NCI-H2227 treated with DMSO at 0.1 percent for 48 hours (cell line): ENCODE measurements at regions not wholly inside any gene's neighbourhood (a gene's known extent, or its start where the extent isn't known, plus 50 kb on each side); places are given as distances from the start of the nearest gene placed in this dataset.
A peak's percentile ranks its signal among the peaks of the same experiment; 100 is the strongest.
"Not testable (repeated sequence)": the region's sequence is repeated elsewhere in the genome, so short reads cannot be mapped to it uniquely, and the experiment has no call there.

Source experiments
- DNase-seq: peaks from one replicate; lab custom pipeline; 2025; lab: John Stamatoyannopoulos, UW

- no peak for DNase-seq
These were observed 101.2 kb upstream of the SEC11C start for GRCh38 chr18:59038295-59039039.

- not testable (repeated sequence) for DNase-seq
These were observed 100.7 kb upstream of the SEC11C start for GRCh38 chr18:59039040-59039320.

GRCh38 chr18:59039449-59039848 lies 100.2 kb upstream of the SEC11C start:
- no peak for DNase-seq

GRCh38 chr18:59040770-59041148 lies 98.9 kb upstream of the SEC11C start:
- no peak for DNase-seq

- DNase-seq: no peak
These were observed 98.4 kb upstream of the SEC11C start for GRCh38 chr18:59041296-59041695.

- no peak for DNase-seq
These were observed 97.6 kb upstream of the SEC11C start for GRCh38 chr18:59041819-59042815.

GRCh38 chr18:59044855-59045254 lies 94.8 kb upstream of the SEC11C start:
- no peak for DNase-seq

GRCh38 chr18:59047321-59048047 lies 92.2 kb upstream of the SEC11C start:
- no peak for DNase-seq

GRCh38 chr18:59048048-59048363 lies 91.7 kb upstream of the SEC11C start:
- DNase-seq: no peak

- DNase-seq: no peak
These were observed 91.3 kb upstream of the SEC11C start for GRCh38 chr18:59048378-59048777.

- DNase-seq: peak; percentile 17
These were observed 89.7 kb upstream of the SEC11C start for GRCh38 chr18:59049721-59050660.

- no peak for DNase-seq
These were observed 89.0 kb upstream of the SEC11C start for GRCh38 chr18:59050661-59051057.

- no peak for DNase-seq
These were observed 88.1 kb upstream of the SEC11C start for GRCh38 chr18:59051470-59052165.

- DNase-seq: no peak
These were observed 86.5 kb upstream of the SEC11C start for GRCh38 chr18:59052965-59053820.

GRCh38 chr18:59054496-59055287 lies 85.0 kb upstream of the SEC11C start:
- DNase-seq: no peak

- no peak for DNase-seq
These were observed 84.2 kb upstream of the SEC11C start for GRCh38 chr18:59055345-59056032.

- DNase-seq: no peak
These were observed 82.8 kb upstream of the SEC11C start for GRCh38 chr18:59056706-59057492.

GRCh38 chr18:59057493-59057795 lies 82.2 kb upstream of the SEC11C start:
- DNase-seq: no peak
